Neural cell (in vitro differentiated cells): ENCODE measurements at regions not wholly inside any gene's neighbourhood (a gene's known extent, or its start where the extent isn't known, plus 50 kb on each side); places are given as distances from the start of the nearest gene placed in this dataset.

Experiments
- H2AFZ ChIP-seq: fragments of 200-600, 300-800 bp; sonication (generic), shearing (Covaris generic); 2 replicates; pipeline ENCODE4 v1.6.0; 2014; ENCODE audit warnings: low read depth, mild to moderate bottlenecking, antibody characterized with exemption, low read length, moderate library complexity
- H3F3A ChIP-seq: fragments of 200-600 bp; shearing (Covaris generic); 2 replicates; pipeline ENCODE4 v1.6.1; 2016; ENCODE audit warnings: mild to moderate bottlenecking, moderate library complexity, mixed read lengths, antibody characterized with exemption, low read length; ENCODE audit not compliant: insufficient read depth, poor library complexity, severe bottlenecking
- H3K27ac ChIP-seq: fragments of 200-600, 300-800 bp; sonication (generic), shearing (Covaris generic); 2 replicates; pipeline ENCODE4 v1.5.1; 2014; ENCODE audit warnings: mild to moderate bottlenecking, low read length, moderate library complexity
- H3K27me3 ChIP-seq: fragments of 300-800, 200-600 bp; sonication (generic), shearing (Covaris generic); 2 replicates; pipeline ENCODE4 v1.6.0; 2014; ENCODE audit warnings: mild to moderate bottlenecking, low read depth, low read length, moderate library complexity; ENCODE audit not compliant: insufficient read depth
- H3K36me3 ChIP-seq: fragments of 300-800, 200-600 bp; sonication (generic), shearing (Covaris generic); 2 replicates; pipeline ENCODE4 v1.5.1; 2014; ENCODE audit warnings: mild to moderate bottlenecking, antibody characterized with exemption, low read length, moderate library complexity; ENCODE audit not compliant: insufficient read depth
- H3K4me2 ChIP-seq: fragments of 300-800, 200-600 bp; sonication (generic), shearing (Covaris generic); 2 replicates; pipeline ENCODE4 v1.6.0; 2014; ENCODE audit warnings: mild to moderate bottlenecking, low read length
- H3K4me3 ChIP-seq: fragments of 300-800, 200-600 bp; sonication (generic), shearing (Covaris generic); 2 replicates; pipeline ENCODE4 v1.5.1; 2014; ENCODE audit warnings: mild to moderate bottlenecking, low read length, moderate library complexity
- H3K79me2 ChIP-seq: fragments of 200-600 bp; shearing (Covaris generic); replicated peaks from 2 replicates; pipeline ENCODE4 v1.6.0; 2014; ENCODE audit warnings: mild to moderate bottlenecking, low read length, moderate library complexity; ENCODE audit not compliant: insufficient read depth
- H3K9ac ChIP-seq: fragments of 300-800, 200-600 bp; sonication (generic), shearing (Covaris generic); 2 replicates; pipeline ENCODE4 v1.6.1; 2016; ENCODE audit warnings: mild to moderate bottlenecking, low read length, mixed read lengths
- H3K9me2 ChIP-seq: fragments of 200-600 bp; shearing (Covaris generic); 2 replicates; pipeline ENCODE4 v1.6.1; 2016; ENCODE audit warnings: mild to moderate bottlenecking, low read length, mixed read lengths; ENCODE audit not compliant: insufficient read depth
- H3K9me3 ChIP-seq: fragments of 200-600, 300-800 bp; sonication (generic), shearing (Covaris generic); 2 replicates; pipeline ENCODE4 v1.6.1; 2016; ENCODE audit warnings: mild to moderate bottlenecking, mixed run types, low read length, moderate library complexity, mixed read lengths
- H4K20me1 ChIP-seq: fragments of 200-600 bp; shearing (Covaris generic); 2 replicates; pipeline ENCODE4 v1.6.1; 2016; ENCODE audit warnings: mild to moderate bottlenecking, mixed run types; ENCODE audit not compliant: insufficient read depth
- CTCF ChIP-seq: fragments of 450-650 bp; IDR thresholded peaks from 2 replicates; pipeline ENCODE4 v1.5.1; 2014; ENCODE audit warnings: antibody characterized with exemption, mild to moderate bottlenecking, moderate library complexity; ENCODE audit not compliant: poor library complexity, severe bottlenecking
- EP300 ChIP-seq: fragments of 450-650 bp; conservative IDR thresholded peaks from 2 replicates; pipeline ENCODE4 v1.6.1; 2014; ENCODE audit warnings: antibody characterized with exemption, mild to moderate bottlenecking, moderate library complexity; ENCODE audit not compliant: poor library complexity, severe bottlenecking
- EZH2 ChIP-seq: fragments of 200-600, 300-800 bp; shearing (Covaris generic), sonication (generic); IDR thresholded peaks from 2 replicates; pipeline ENCODE4 v1.6.1; 2014; ENCODE audit warnings: antibody characterized with exemption, low read length, borderline replicate concordance, mild to moderate bottlenecking; ENCODE audit not compliant: insufficient read depth, poor library complexity, severe bottlenecking
- MXI1 ChIP-seq: fragments of 450-650 bp; conservative IDR thresholded peaks from 2 replicates; pipeline ENCODE4 v1.6.1; 2014; ENCODE audit warnings: antibody characterized with exemption, mild to moderate bottlenecking; ENCODE audit not compliant: poor library complexity, severe bottlenecking
- POLR2AphosphoS5 ChIP-seq: IDR thresholded peaks from 2 replicates; pipeline ENCODE4 v1.6.1; 2012
- RAD21 ChIP-seq: fragments of 450-650 bp; conservative IDR thresholded peaks from 2 replicates; pipeline ENCODE4 v1.6.1; 2014; ENCODE audit warnings: antibody characterized with exemption, mild to moderate bottlenecking, moderate library complexity
- REST ChIP-seq: IDR thresholded peaks from 2 replicates; pipeline ENCODE4 v1.6.1; 2012; ENCODE audit warnings: borderline replicate concordance
- SMC3 ChIP-seq: fragments of 450-650 bp; conservative IDR thresholded peaks from 2 replicates; pipeline ENCODE4 v1.6.1; 2014; ENCODE audit warnings: antibody characterized with exemption, mild to moderate bottlenecking, moderate library complexity; ENCODE audit not compliant: poor library complexity
- TAF1 ChIP-seq: IDR thresholded peaks from 2 replicates; pipeline ENCODE4 v1.6.1; 2012; ENCODE audit warnings: low read depth

GRCh38 chr4:24007860-24008261 is 118.0 kb upstream of the PPARGC1A start:
- H3K79me2 ChIP-seq, result no peaks in the 10 kb centered on the region
- no peaks in the 10 kb centered on the region for H3F3A ChIP-seq
- H4K20me1 ChIP-seq, result no peaks in the 10 kb centered on the region
- no peak overlapping the region for H3K9ac ChIP-seq
- H3K9me3 ChIP-seq, result no peaks in the 10 kb centered on the region
- no peaks in the 10 kb centered on the region for H3K9me2 ChIP-seq
- no peaks in the 10 kb centered on the region for H3K36me3 ChIP-seq
- TF ChIP-seq RAD21, result no peak
- no peak for TF ChIP-seq SMC3
- TF ChIP-seq POLR2AphosphoS5, result no peak
- TF ChIP-seq EP300, result no peak
- TF ChIP-seq TAF1, result no peak
- no peak for TF ChIP-seq EZH2
- TF ChIP-seq MXI1, result no peak
- no peak for TF ChIP-seq REST
- H3K27me3 ChIP-seq, result no peaks in the 10 kb centered on the region
- H2AFZ ChIP-seq, result no peak overlapping the region
- H3K4me2 ChIP-seq, result no peak overlapping the region
- no peak overlapping the region for H3K4me3 ChIP-seq
- H3K27ac ChIP-seq, result no peak overlapping the region

- no peak overlapping the region for H3K9ac ChIP-seq
- no peaks in the 10 kb centered on the region for H3K36me3 ChIP-seq
- no peaks in the 10 kb centered on the region for H3K9me2 ChIP-seq
- TF ChIP-seq EZH2 (no peak), RAD21 (no peak), REST (no peak), POLR2AphosphoS5 (no peak), MXI1 (no peak), CTCF (no peak), SMC3 (no peak), TAF1 (no peak), EP300 (no peak)
- H3F3A ChIP-seq, result no peaks in the 10 kb centered on the region
- no peak overlapping the region for H3K4me2 ChIP-seq
- no peak overlapping the region for H3K4me3 ChIP-seq
- H3K79me2 ChIP-seq, result no peaks in the 10 kb centered on the region
- H3K9me3 ChIP-seq, result no peaks in the 10 kb centered on the region
- H3K27me3 ChIP-seq, result no peaks in the 10 kb centered on the region
- H2AFZ ChIP-seq, result no peak overlapping the region
- no peaks in the 10 kb centered on the region for H4K20me1 ChIP-seq
- H3K27ac ChIP-seq, result no peak overlapping the region
These were observed 116.4 kb upstream of the PPARGC1A start for GRCh38 chr4:24006269-24006668.
